22Rv1 (cell line): ENCODE measurements at regions not wholly inside any gene's neighbourhood (a gene's known extent, or its start where the extent isn't known, plus 50 kb on each side); places are given as distances from the start of the nearest gene placed in this dataset.

ENCODE experiments used
- CTCF ChIP-seq: fragments of 450-650 bp; IDR thresholded peaks from 2 replicates; pipeline ENCODE4 v1.5.1; 2017; ENCODE audit warnings: mild to moderate bottlenecking
- ZFX ChIP-seq: fragments of 450-650 bp; IDR thresholded peaks from 2 replicates; pipeline ENCODE4 v1.6.1; 2017; ENCODE audit warnings: antibody characterized with exemption, borderline replicate concordance

- TF ChIP-seq CTCF: no peak
- no peak for TF ChIP-seq ZFX
Measured at GRCh38 chr1:112061901-112062320, 72.4 kb upstream of the KCND3 start.
